ENCODE measurements at regions not wholly inside any gene's neighbourhood (a gene's known extent, or its start where the extent isn't known, plus 50 kb on each side); places are given as distances from the start of the nearest gene placed in this dataset.

GRCh38 chr20:11712639-11713160 is 205.0 kb upstream of the BTBD3 start:
- Histone ChIP-seq H3K27ac (ENCODE audit: low read depth in 1 of 2, low read length in 1 of 2) (no peak overlapping the region), H3K4me3 (ENCODE audit: low read length in 2 of 2) (no peak overlapping the region), H3K36me3 (ENCODE audit: control insufficient read depth in 2 of 2, insufficient read depth in 2 of 2, low read length in 1 of 2) (no peaks in the 10 kb centered on the region), H3K9me3 (ENCODE audit: control insufficient read depth in 2 of 2, insufficient read depth in 1 of 2, low read length in 1 of 2) (no peaks in the 10 kb centered on the region), H3K27me3 (ENCODE audit: control insufficient read depth in 2 of 2, insufficient read depth in 1 of 2, low read length in 1 of 2) (no peaks in the 10 kb centered on the region), H3K4me1 (ENCODE audit: control insufficient read depth in 2 of 2, insufficient read depth in 2 of 2, low read length in 2 of 2) (peaks cover 0 to 4% of the 10 kb centered on the region in 2 donors)
- WGBS = 91% methylated on average over 3 of the region's 3 CpGs
- no peak for DNase-seq (ENCODE audit: low read depth in 6 of 9, low spot score in 9 of 9)

GRCh38 chr20:11714886-11715285 is 202.8 kb upstream of the BTBD3 start:
- Histone ChIP-seq H3K27ac (ENCODE audit: low read depth in 1 of 2, low read length in 1 of 2) (no peak overlapping the region), H3K36me3 (ENCODE audit: control insufficient read depth in 2 of 2, insufficient read depth in 2 of 2, low read length in 1 of 2) (no peaks in the 10 kb centered on the region), H3K9me3 (ENCODE audit: control insufficient read depth in 2 of 2, insufficient read depth in 1 of 2, low read length in 1 of 2) (no peaks in the 10 kb centered on the region), H3K4me1 (ENCODE audit: control insufficient read depth in 2 of 2, insufficient read depth in 2 of 2, low read length in 2 of 2) (peaks cover 0 to 4% of the 10 kb centered on the region in 2 donors), H3K4me3 (ENCODE audit: low read length in 2 of 2) (no peak overlapping the region), H3K27me3 (ENCODE audit: control insufficient read depth in 2 of 2, insufficient read depth in 1 of 2, low read length in 1 of 2) (no peaks in the 10 kb centered on the region)
- WGBS = 44% methylated on average over 2 of the region's 2 CpGs
- peak in 1 of 9 donors; percentile 14 for DNase-seq (ENCODE audit: low read depth in 6 of 9, low spot score in 9 of 9)

DNA sequence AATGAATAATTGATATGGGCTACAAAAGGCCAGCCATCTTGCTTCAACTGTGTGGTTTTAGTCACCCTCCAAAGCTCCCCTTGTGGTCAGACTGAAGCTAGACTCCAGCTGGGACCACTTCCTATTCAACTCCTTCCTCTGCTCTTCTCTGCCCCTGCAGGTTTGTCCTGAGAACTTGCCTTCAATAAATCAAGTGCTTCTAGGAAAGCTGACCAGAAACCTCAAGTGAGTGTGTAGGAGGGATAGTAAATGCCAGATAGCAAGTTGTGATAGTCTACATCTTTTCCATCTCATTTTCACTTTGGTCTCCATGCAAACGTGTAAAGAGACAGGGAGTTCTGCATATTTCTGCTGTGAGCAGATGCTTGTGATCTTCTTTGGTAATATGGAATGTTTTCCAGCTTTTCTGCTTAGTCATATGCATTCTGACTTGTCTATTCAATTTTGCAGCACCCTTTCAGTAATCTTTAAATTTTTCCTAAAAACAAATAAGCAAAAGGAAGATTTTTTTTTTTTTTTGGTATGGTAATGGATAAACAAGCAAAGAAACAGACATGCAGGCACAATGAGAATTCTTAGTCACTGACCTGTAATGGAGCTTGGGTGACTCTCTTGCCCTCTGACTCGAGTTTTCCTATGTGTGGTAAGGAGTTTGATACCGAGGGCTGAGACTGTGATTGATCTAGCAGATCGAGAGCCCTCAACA is 201.3 kb upstream of the BTBD3 start:
- Histone ChIP-seq H3K9me3 (ENCODE audit: control insufficient read depth in 2 of 2, insufficient read depth in 1 of 2, low read length in 1 of 2) (no peaks in the 10 kb centered on the region), H3K27ac (ENCODE audit: low read depth in 1 of 2, low read length in 1 of 2) (no peak overlapping the region), H3K4me3 (ENCODE audit: low read length in 2 of 2) (no peak overlapping the region), H3K4me1 (ENCODE audit: control insufficient read depth in 2 of 2, insufficient read depth in 2 of 2, low read length in 2 of 2) (peaks cover 0 to 4% of the 10 kb centered on the region in 2 donors), H3K27me3 (ENCODE audit: control insufficient read depth in 2 of 2, insufficient read depth in 1 of 2, low read length in 1 of 2) (no peaks in the 10 kb centered on the region), H3K36me3 (ENCODE audit: control insufficient read depth in 2 of 2, insufficient read depth in 2 of 2, low read length in 1 of 2) (no peaks in the 10 kb centered on the region)
- peak in 1 of 9 donors; percentile 13 for DNase-seq (ENCODE audit: low read depth in 6 of 9, low spot score in 9 of 9)
- 59% methylated on average over 4 of the region's 4 CpGs for WGBS

GRCh38 chr20:11716945-11717248 is 200.8 kb upstream of the BTBD3 start:
- Histone ChIP-seq H3K9me3 (ENCODE audit: control insufficient read depth in 2 of 2, insufficient read depth in 1 of 2, low read length in 1 of 2) (no peaks in the 10 kb centered on the region), H3K4me1 (ENCODE audit: control insufficient read depth in 2 of 2, insufficient read depth in 2 of 2, low read length in 2 of 2) (peaks cover 0 to 4% of the 10 kb centered on the region in 2 donors), H3K27ac (ENCODE audit: low read depth in 1 of 2, low read length in 1 of 2) (no peak overlapping the region), H3K4me3 (ENCODE audit: low read length in 2 of 2) (no peak overlapping the region), H3K27me3 (ENCODE audit: control insufficient read depth in 2 of 2, insufficient read depth in 1 of 2, low read length in 1 of 2) (no peaks in the 10 kb centered on the region), H3K36me3 (ENCODE audit: control insufficient read depth in 2 of 2, insufficient read depth in 2 of 2, low read length in 1 of 2) (no peaks in the 10 kb centered on the region)
- DNase-seq (ENCODE audit: low read depth in 6 of 9, low spot score in 9 of 9) = no peak
- WGBS = 93% methylated on average over 1 of the region's 1 CpG

- WGBS = 96% methylated on average over 3 of the region's 3 CpGs
- no peaks in the 10 kb centered on the region for H3K9me3 ChIP-seq (ENCODE audit: control insufficient read depth in 2 of 2, insufficient read depth in 1 of 2, low read length in 1 of 2)
- H3K36me3 ChIP-seq (ENCODE audit: control insufficient read depth in 2 of 2, insufficient read depth in 2 of 2, low read length in 1 of 2) = no peaks in the 10 kb centered on the region
- H3K4me1 ChIP-seq (ENCODE audit: control insufficient read depth in 2 of 2, insufficient read depth in 2 of 2, low read length in 2 of 2) = peaks cover 0 to 4% of the 10 kb centered on the region in 2 donors
- no peak overlapping the region for H3K4me3 ChIP-seq (ENCODE audit: low read length in 2 of 2)
- no peaks in the 10 kb centered on the region for H3K27me3 ChIP-seq (ENCODE audit: control insufficient read depth in 2 of 2, insufficient read depth in 1 of 2, low read length in 1 of 2)
- no peak overlapping the region for H3K27ac ChIP-seq (ENCODE audit: low read depth in 1 of 2, low read length in 1 of 2)
- DNase-seq (ENCODE audit: low read depth in 6 of 9, low spot score in 9 of 9) = no peak
Observed at GRCh38 chr20:11717562-11717961, 200.1 kb upstream of the BTBD3 start.

GRCh38 chr20:11718474-11719094 is 199.1 kb upstream of the BTBD3 start:
- H3K27ac ChIP-seq (ENCODE audit: low read depth in 1 of 2, low read length in 1 of 2) = no peak overlapping the region
- H3K9me3 ChIP-seq (ENCODE audit: control insufficient read depth in 2 of 2, insufficient read depth in 1 of 2, low read length in 1 of 2) = no peaks in the 10 kb centered on the region
- H3K27me3 ChIP-seq (ENCODE audit: control insufficient read depth in 2 of 2, insufficient read depth in 1 of 2, low read length in 1 of 2) = no peaks in the 10 kb centered on the region
- peaks cover 0 to 4% of the 10 kb centered on the region in 2 donors for H3K4me1 ChIP-seq (ENCODE audit: control insufficient read depth in 2 of 2, insufficient read depth in 2 of 2, low read length in 2 of 2)
- no peak overlapping the region for H3K4me3 ChIP-seq (ENCODE audit: low read length in 2 of 2)
- 96% methylated on average over 1 of the region's 1 CpG for WGBS
- H3K36me3 ChIP-seq (ENCODE audit: control insufficient read depth in 2 of 2, insufficient read depth in 2 of 2, low read length in 1 of 2) = no peaks in the 10 kb centered on the region
- no peak for DNase-seq (ENCODE audit: low read depth in 6 of 9, low spot score in 9 of 9)

GRCh38 chr20:11719153-11719552 is 198.5 kb upstream of the BTBD3 start:
- no peak overlapping the region for H3K4me3 ChIP-seq (ENCODE audit: low read length in 2 of 2)
- no peak overlapping the region for H3K27ac ChIP-seq (ENCODE audit: low read depth in 1 of 2, low read length in 1 of 2)
- 88% methylated on average over 4 of the region's 4 CpGs for WGBS
- no peaks in the 10 kb centered on the region for H3K9me3 ChIP-seq (ENCODE audit: control insufficient read depth in 2 of 2, insufficient read depth in 1 of 2, low read length in 1 of 2)
- no peaks in the 10 kb centered on the region for H3K36me3 ChIP-seq (ENCODE audit: control insufficient read depth in 2 of 2, insufficient read depth in 2 of 2, low read length in 1 of 2)
- no peaks in the 10 kb centered on the region for H3K27me3 ChIP-seq (ENCODE audit: control insufficient read depth in 2 of 2, insufficient read depth in 1 of 2, low read length in 1 of 2)
- no peak for DNase-seq (ENCODE audit: low read depth in 6 of 9, low spot score in 9 of 9)
- peaks cover 0 to 4% of the 10 kb centered on the region in 2 donors for H3K4me1 ChIP-seq (ENCODE audit: control insufficient read depth in 2 of 2, insufficient read depth in 2 of 2, low read length in 2 of 2)

- no peak for DNase-seq (ENCODE audit: low read depth in 6 of 9, low spot score in 9 of 9)
- no peaks in the 10 kb centered on the region for H3K4me1 ChIP-seq (ENCODE audit: control insufficient read depth in 2 of 2, insufficient read depth in 2 of 2, low read length in 2 of 2)
- no peak overlapping the region for H3K27ac ChIP-seq (ENCODE audit: low read depth in 1 of 2, low read length in 1 of 2)
- no peaks in the 10 kb centered on the region for H3K36me3 ChIP-seq (ENCODE audit: control insufficient read depth in 2 of 2, insufficient read depth in 2 of 2, low read length in 1 of 2)
- H3K9me3 ChIP-seq (ENCODE audit: control insufficient read depth in 2 of 2, insufficient read depth in 1 of 2, low read length in 1 of 2) = no peaks in the 10 kb centered on the region
- H3K27me3 ChIP-seq (ENCODE audit: control insufficient read depth in 2 of 2, insufficient read depth in 1 of 2, low read length in 1 of 2) = no peaks in the 10 kb centered on the region
- no peak overlapping the region for H3K4me3 ChIP-seq (ENCODE audit: low read length in 2 of 2)
- WGBS = 95% methylated on average over 2 of the region's 2 CpGs
Observed at GRCh38 chr20:11721411-11721810, 196.3 kb upstream of the BTBD3 start.

- no peaks in the 10 kb centered on the region for H3K4me1 ChIP-seq (ENCODE audit: control insufficient read depth in 2 of 2, insufficient read depth in 2 of 2, low read length in 2 of 2)
- no peaks in the 10 kb centered on the region for H3K36me3 ChIP-seq (ENCODE audit: control insufficient read depth in 2 of 2, insufficient read depth in 2 of 2, low read length in 1 of 2)
- no peak overlapping the region for H3K4me3 ChIP-seq (ENCODE audit: low read length in 2 of 2)
- no peak overlapping the region for H3K27ac ChIP-seq (ENCODE audit: low read depth in 1 of 2, low read length in 1 of 2)
- 94% methylated on average over 3 of the region's 3 CpGs for WGBS
- no peaks in the 10 kb centered on the region for H3K27me3 ChIP-seq (ENCODE audit: control insufficient read depth in 2 of 2, insufficient read depth in 1 of 2, low read length in 1 of 2)
- no peak for DNase-seq (ENCODE audit: low read depth in 6 of 9, low spot score in 9 of 9)
- no peaks in the 10 kb centered on the region for H3K9me3 ChIP-seq (ENCODE audit: control insufficient read depth in 2 of 2, insufficient read depth in 1 of 2, low read length in 1 of 2)
Observed at GRCh38 chr20:11724097-11724496, 193.6 kb upstream of the BTBD3 start.
